ENCODE measurements at regions not wholly inside any gene's neighbourhood (a gene's known extent, or its start where the extent isn't known, plus 50 kb on each side); places are given as distances from the start of the nearest gene placed in this dataset.
"Not testable (repeated sequence)": the region's sequence is repeated elsewhere in the genome, so short reads cannot be mapped to it uniquely, and the experiment has no call there.

GRCh38 chr17:52923658-52924057 lies 765.1 kb upstream of the CA10 start:
- Histone ChIP-seq H3K27me3 (no peaks in the 10 kb centered on the region), H3K27ac (no peak overlapping the region), H3K4me3 (no peak overlapping the region), H3K4me1 (no peaks in the 10 kb centered on the region), H3K36me3 (no peaks in the 10 kb centered on the region), H3K9me3 (no peaks in the 10 kb centered on the region)
- intact Hi-C loops (cut with DNase I), result no loop called here
- WGBS, 2 donors, result 60 to 79% methylated on average over 1 of the region's 1 CpG
- FAIRE-seq (no peak), DNase-seq (no peak), ATAC-seq (no peak)
- TF ChIP-seq CTCF (IDR thresholded peaks at IDR 0.05), result no peak

DNA sequence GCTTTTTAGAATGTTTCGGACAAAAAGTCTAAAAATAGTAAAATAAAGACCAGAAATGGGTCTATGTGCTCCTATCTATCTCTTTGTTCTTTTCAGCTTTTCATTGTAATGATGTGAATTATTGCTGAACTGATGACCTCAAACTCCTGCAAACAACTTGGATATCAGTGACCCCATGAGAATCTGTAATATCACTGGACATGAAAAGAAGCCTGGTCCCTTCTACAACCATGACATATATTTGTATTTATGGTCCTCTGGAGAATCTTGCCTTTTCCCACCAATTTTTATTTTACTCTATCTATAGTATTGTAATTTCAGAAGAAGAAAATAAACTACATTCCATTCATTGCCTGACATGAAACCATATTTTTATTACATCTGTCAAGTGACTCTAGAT lies 740.7 kb upstream of the CA10 start:
- Histone ChIP-seq H3K4me3 (no peak overlapping the region), H3K4me1 (no peaks in the 10 kb centered on the region), H3K9me3 (no peaks in the 10 kb centered on the region), H3K36me3 (no peaks in the 10 kb centered on the region), H3K27me3 (no peaks in the 10 kb centered on the region), H3K27ac (no peak overlapping the region)
- ATAC-seq (no peak), DNase-seq (no peak), FAIRE-seq (no peak)
- 35 to 41% methylated on average over 1 of the region's 1 CpG for whole genome bisulfite sequencing, 2 donors
- TF ChIP-seq CTCF (IDR thresholded peaks at IDR 0.05), result no peak
- intact Hi-C loops (cut with DNase I), result no loop called here

DNA sequence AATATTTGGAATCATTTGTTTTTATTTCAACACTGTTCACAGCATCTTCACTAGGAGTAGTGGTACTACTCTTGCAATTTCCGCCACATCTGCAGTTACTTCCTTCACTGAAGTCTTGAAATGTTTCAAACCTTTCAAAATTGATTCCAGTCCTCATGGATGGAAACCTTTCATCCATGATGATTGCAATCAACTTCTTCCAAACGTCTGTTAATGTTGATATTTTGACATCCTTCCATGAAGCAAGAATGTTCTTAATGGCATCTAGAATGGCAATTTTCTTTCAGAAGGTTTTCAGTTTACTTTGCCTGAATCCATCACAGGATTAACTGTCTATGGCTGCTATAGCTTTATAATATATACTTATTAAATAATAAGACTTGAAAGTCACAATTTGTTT lies 736.8 kb upstream of the CA10 start:
- DNase-seq (no peak), FAIRE-seq (no peak), ATAC-seq (no peak)
- intact Hi-C loops (cut with DNase I), result no loop called here
- H3K4me3 ChIP-seq, result no peak overlapping the region
- no peaks in the 10 kb centered on the region for H3K4me1 ChIP-seq
- no peaks in the 10 kb centered on the region for H3K36me3 ChIP-seq
- TF ChIP-seq CTCF (IDR thresholded peaks at IDR 0.05), result no peak
- WGBS, 2 donors, result 20 to 35% methylated on average over 2 of the region's 2 CpGs
- no peaks in the 10 kb centered on the region for H3K9me3 ChIP-seq
- H3K27ac ChIP-seq, result no peak overlapping the region
- H3K27me3 ChIP-seq, result no peaks in the 10 kb centered on the region

GRCh38 chr17:52892334-52892733 lies 733.8 kb upstream of the CA10 start:
- no peak for FAIRE-seq
- intact Hi-C loops (cut with DNase I), result no loop called here
- WGBS, 2 donors, result 44 to 76% methylated on average over 1 of the region's 1 CpG
- no peak for DNase-seq
- H3K4me3 ChIP-seq, result no peak overlapping the region
- no peaks in the 10 kb centered on the region for H3K36me3 ChIP-seq
- H3K9me3 ChIP-seq, result no peaks in the 10 kb centered on the region
- ATAC-seq, result no peak
- H3K27me3 ChIP-seq, result no peaks in the 10 kb centered on the region
- no peaks in the 10 kb centered on the region for H3K4me1 ChIP-seq
- H3K27ac ChIP-seq, result no peak overlapping the region
- no peak for TF ChIP-seq CTCF (IDR thresholded peaks at IDR 0.05)

GRCh38 chr17:52885882-52886281 lies 727.4 kb upstream of the CA10 start:
- no peak for FAIRE-seq
- intact Hi-C loops (cut with DNase I), result no loop called here
- no peak for DNase-seq
- Histone ChIP-seq H3K27ac (no peak overlapping the region), H3K9me3 (no peaks in the 10 kb centered on the region), H3K4me3 (no peak overlapping the region), H3K4me1 (no peaks in the 10 kb centered on the region), H3K36me3 (no peaks in the 10 kb centered on the region), H3K27me3 (peaks cover 0 to 13% (median 0%) of the 10 kb centered on the region in 4 donors)
- no peak for ATAC-seq
- no peak for TF ChIP-seq CTCF (IDR thresholded peaks at IDR 0.05)
- WGBS, 2 donors, result 31 to 48% methylated on average over 4 of the region's 4 CpGs

GRCh38 chr17:52883907-52884491 lies 725.5 kb upstream of the CA10 start:
- H3K4me1 ChIP-seq; H3K9me3 ChIP-seq; intact Hi-C loops (cut with DNase I); ATAC-seq; H3K27ac ChIP-seq; H3K4me3 ChIP-seq; H3K36me3 ChIP-seq; FAIRE-seq: not testable (repeated sequence)
- DNase-seq, result peak in 1 of 6 donors; percentile 64
- peaks cover 0 to 13% (median 0%) of the 10 kb centered on the region in 4 donors for H3K27me3 ChIP-seq
- WGBS, 2 donors, result 33 to 39% methylated on average over 41 to 43 of the region's 43 CpGs

DNA sequence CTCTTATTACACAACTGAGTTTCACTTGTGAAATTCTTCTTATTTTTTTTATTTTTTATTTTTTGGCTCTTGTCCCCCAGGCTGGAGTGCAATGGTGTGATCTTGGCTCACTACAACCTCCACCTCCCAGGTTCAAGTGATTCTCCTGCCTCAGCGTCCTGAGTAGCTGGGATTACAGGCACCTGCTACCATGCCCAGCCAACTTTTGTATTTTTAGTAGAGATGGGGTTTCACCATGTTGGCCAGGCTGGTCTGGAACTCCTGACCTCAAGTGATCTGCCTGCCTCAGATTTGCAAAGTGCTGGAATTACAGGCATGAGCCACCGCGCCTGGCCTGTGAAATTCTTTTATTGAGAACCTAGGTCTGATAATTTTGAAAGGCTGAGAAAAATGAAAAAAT lies 688.3 kb upstream of the CA10 start:
- H3K36me3 ChIP-seq; H3K9me3 ChIP-seq; intact Hi-C loops (cut with DNase I); H3K27me3 ChIP-seq; H3K27ac ChIP-seq; H3K4me3 ChIP-seq; DNase-seq; H3K4me1 ChIP-seq; FAIRE-seq; ATAC-seq: not testable (repeated sequence)
- 77 to 79% methylated on average over 3 of the region's 3 CpGs for WGBS, 2 donors
